H9 (cell line): ENCODE measurements at regions not wholly inside any gene's neighbourhood (a gene's known extent, or its start where the extent isn't known, plus 50 kb on each side); places are given as distances from the start of the nearest gene placed in this dataset.

Experiments used
- DNase-seq: peaks from one replicate; pipeline ENCODE4 v3.0.0-alpha.2; 2017
- H2AFZ ChIP-seq: one replicate; pipeline ENCODE4 v1.6.1; 2013; ENCODE audit warnings: mild to moderate bottlenecking, low read length, control low read depth, moderate library complexity
- H2AK5ac ChIP-seq: 2 replicates; pipeline ENCODE4 v1.6.1; 2013; ENCODE audit warnings: low read length, control low read depth, mixed read lengths; ENCODE audit not compliant: insufficient read length
- H2BK120ac ChIP-seq: one replicate; pipeline ENCODE4 v1.6.1; 2013; ENCODE audit warnings: low read depth, mild to moderate bottlenecking, low read length, control low read depth, inconsistent platforms; ENCODE audit not compliant: poor library complexity, severe bottlenecking
- H2BK12ac ChIP-seq: 2 replicates; pipeline ENCODE4 v1.6.1; 2013; ENCODE audit warnings: low read length, control low read depth, mixed read lengths, low read depth; ENCODE audit not compliant: insufficient read length
- H2BK15ac ChIP-seq: 2 replicates; pipeline ENCODE4 v1.6.1; 2013; ENCODE audit warnings: low read depth, low read length, control low read depth
- H2BK20ac ChIP-seq: one replicate; pipeline ENCODE4 v1.6.1; 2013; ENCODE audit warnings: low read depth, mild to moderate bottlenecking, low read length, control low read depth, inconsistent platforms; ENCODE audit not compliant: poor library complexity, severe bottlenecking
- H2BK5ac ChIP-seq: 2 replicates; pipeline ENCODE4 v1.6.1; 2013; ENCODE audit warnings: low read length, control low read depth, mixed read lengths; ENCODE audit not compliant: insufficient read length
- H3K14ac ChIP-seq: 2 replicates; pipeline ENCODE4 v1.6.1; 2013; ENCODE audit warnings: low read length, control low read depth; ENCODE audit not compliant: insufficient read depth
- H3K18ac ChIP-seq: 2 replicates; pipeline ENCODE4 v1.6.1; 2013; ENCODE audit warnings: low read depth, mild to moderate bottlenecking, mixed read lengths, low read length, control low read depth; ENCODE audit not compliant: insufficient read length
- H3K23ac ChIP-seq: 2 replicates; pipeline ENCODE4 v1.6.1; 2013; ENCODE audit warnings: low read length, control low read depth, mixed read lengths, low read depth; ENCODE audit not compliant: insufficient read length
- H3K23me2 ChIP-seq: 2 replicates; pipeline ENCODE4 v1.6.1; 2013; ENCODE audit warnings: low read depth, mild to moderate bottlenecking, mixed read lengths, low read length, control low read depth; ENCODE audit not compliant: insufficient read length, poor library complexity, severe bottlenecking
- H3K27ac ChIP-seq: 2 replicates; pipeline ENCODE4 v1.5.1; 2013; ENCODE audit warnings: low read length, control low read depth, mixed read lengths, low read depth; ENCODE audit not compliant: insufficient read length
- H3K27me3 ChIP-seq: 2 replicates; pipeline ENCODE4 v1.6.1; 2013; ENCODE audit warnings: low read length, control low read depth, inconsistent platforms; ENCODE audit not compliant: insufficient read depth
- H3K4ac ChIP-seq: 2 replicates; pipeline ENCODE4 v1.6.1; 2013; ENCODE audit warnings: low read depth, mild to moderate bottlenecking, control low read depth, inconsistent platforms, low read length, moderate library complexity
- H3K4me1 ChIP-seq: 2 replicates; pipeline ENCODE4 v1.6.1; 2013; ENCODE audit warnings: low read length, control low read depth, inconsistent platforms; ENCODE audit not compliant: insufficient read depth
- H3K4me2 ChIP-seq: 2 replicates; pipeline ENCODE4 v1.6.1; 2013; ENCODE audit warnings: low read length, control low read depth, mixed read lengths; ENCODE audit not compliant: insufficient read length, insufficient read depth
- H3K56ac ChIP-seq: 2 replicates; pipeline ENCODE4 v1.6.1; 2013; ENCODE audit warnings: low read depth, mild to moderate bottlenecking, mixed read lengths, low read length, control low read depth; ENCODE audit not compliant: insufficient read length
- H3K79me1 ChIP-seq: 2 replicates; pipeline ENCODE4 v1.6.1; 2013; ENCODE audit warnings: low read depth, mild to moderate bottlenecking, moderate library complexity, low read length, control low read depth, inconsistent platforms; ENCODE audit not compliant: insufficient read depth, poor library complexity, severe bottlenecking
- H3K79me2 ChIP-seq: 2 replicates; pipeline ENCODE4 v1.6.1; 2013; ENCODE audit warnings: low read length, control low read depth, inconsistent platforms; ENCODE audit not compliant: insufficient read depth
- H3K9ac ChIP-seq: 2 replicates; pipeline ENCODE4 v1.6.1; 2013; ENCODE audit warnings: low read length, control low read depth, mixed read lengths; ENCODE audit not compliant: insufficient read length; ENCODE audit errors: extremely low read depth
- H3K9me3 ChIP-seq: one replicate; pipeline ENCODE4 v1.6.1; 2013; ENCODE audit warnings: low read depth, low read length, inconsistent platforms; ENCODE audit not compliant: control insufficient read depth
- H3T11ph ChIP-seq: one replicate; pipeline ENCODE4 v1.6.1; 2013; ENCODE audit warnings: mild to moderate bottlenecking, low read length, control low read depth, inconsistent platforms
- H4K20me1 ChIP-seq: one replicate; pipeline ENCODE4 v1.6.1; 2013; ENCODE audit not compliant: control insufficient read depth, insufficient read length, insufficient read depth
- H4K5ac ChIP-seq: 2 replicates; pipeline ENCODE4 v1.6.1; 2013; ENCODE audit warnings: low read depth, mild to moderate bottlenecking, mixed read lengths, low read length, control low read depth; ENCODE audit not compliant: insufficient read length
- H4K8ac ChIP-seq: replicated peaks from 2 replicates; pipeline ENCODE4 v1.6.1; 2013; ENCODE audit warnings: low read length, control low read depth, mixed read lengths, low read depth; ENCODE audit not compliant: insufficient read length
- H4K91ac ChIP-seq: 2 replicates; pipeline ENCODE4 v1.6.1; 2013; ENCODE audit warnings: low read depth, mild to moderate bottlenecking, moderate library complexity, mixed read lengths, low read length, control low read depth; ENCODE audit not compliant: insufficient read length
- H3K27ac Mint-ChIP-seq, 3 experiments: 2 replicates in 2 of 3; 3 replicates in 1 of 3; pipeline ENCODE4 v1.8.0; 2020 to 2021; ENCODE audit warnings: mixed read lengths in 3 of 3, mild to moderate bottlenecking in 1 of 3, moderate library complexity in 1 of 3
- H3K27me3 Mint-ChIP-seq: 2 replicates; pipeline ENCODE4 v1.8.0; 2021; ENCODE audit warnings: low read depth, mild to moderate bottlenecking, moderate library complexity, mixed read lengths
- H3K36me3 Mint-ChIP-seq, 3 experiments: 2 replicates in 2 of 3; 3 replicates in 1 of 3; pipeline ENCODE4 v1.8.0; 2020 to 2021; ENCODE audit warnings: low read depth in 3 of 3, mixed read lengths in 3 of 3; ENCODE audit not compliant: insufficient read depth in 1 of 3
- H3K4me1 Mint-ChIP-seq, 2 experiments: 2 replicates each; pipeline ENCODE4 v1.8.0; 2020; ENCODE audit warnings: mixed read lengths in 2 of 2
- H3K4me3 Mint-ChIP-seq, 2 experiments: 2 replicates in 1 of 2; 3 replicates in 1 of 2; pipeline ENCODE4 v1.8.0; 2020 to 2021; ENCODE audit warnings: mild to moderate bottlenecking in 2 of 2, mixed read lengths in 2 of 2, moderate library complexity in 1 of 2
- H3K9me3 Mint-ChIP-seq, 2 experiments: 2 replicates in 1 of 2; 3 replicates in 1 of 2; pipeline ENCODE4 v1.8.0; 2020; ENCODE audit warnings: mild to moderate bottlenecking in 2 of 2, mixed read lengths in 2 of 2, moderate library complexity in 1 of 2
- WGBS: extraction: QIAGEN DNeasy Blood & Tissue Kit; methylation state at CpG from one replicate; pipeline ENCODE4 v1.1.7; 2013; ENCODE audit warnings: missing lambda C conversion rate, low lambda C conversion rate, mixed read lengths; ENCODE audit not compliant: insufficient read length; ENCODE audit errors: extremely low coverage; 5-methylcytosine and 5-hydroxymethylcytosine counted together
- TF ChIP-seq, protein P1 (sequence below): fragments of 200-600 bp; sonication (generic); conservative IDR thresholded peaks from 3 replicates; pipeline ENCODE4 v1.8.0; 2021; ENCODE audit warnings: antibody characterized with exemption, mild to moderate bottlenecking

DNA sequence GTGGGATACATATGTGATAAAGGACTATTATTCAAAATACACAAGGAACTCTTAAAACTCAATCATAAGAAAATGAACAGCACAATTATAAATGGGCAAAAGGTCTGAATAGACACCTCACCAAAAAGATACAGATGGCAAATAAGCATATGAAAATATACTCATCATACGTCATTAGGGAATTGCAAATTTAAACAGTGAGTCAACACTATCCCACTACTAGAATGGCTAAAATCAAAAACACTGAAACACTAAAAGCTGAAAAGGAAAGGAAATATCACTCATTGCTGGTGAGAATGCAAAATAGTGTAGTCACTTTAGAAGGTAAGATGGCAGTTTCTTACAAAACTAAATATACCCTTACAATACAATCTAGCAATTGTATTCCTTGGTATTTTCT lies 597.0 kb upstream of the PABPC4L start:
- Mint-ChIP-seq H3K4me3 (no peak overlapping the region), H3K36me3 (peaks cover 0 to 8% (median 3%) of the 10 kb centered on the region in 3 experiments; a peak in 2 of 7 replicates), H3K9me3 (peaks cover 9 to 10% of the 10 kb centered on the region in 2 experiments; a peak in 4 of 5 replicates), H3K27ac (no peak overlapping the region), H3K4me1 (no peaks in the 10 kb centered on the region), H3K27me3 (no peaks in the 10 kb centered on the region)
- no peak overlapping the region for H2BK12ac ChIP-seq
- H3T11ph ChIP-seq: no peak overlapping the region
- no peak overlapping the region for H4K8ac ChIP-seq
- H3K4me2 ChIP-seq: no peak overlapping the region
- H3K9ac ChIP-seq: no peak overlapping the region
- H3K14ac ChIP-seq: no peak overlapping the region
- no peak overlapping the region for H4K91ac ChIP-seq
- TF ChIP-seq, protein P1, sequence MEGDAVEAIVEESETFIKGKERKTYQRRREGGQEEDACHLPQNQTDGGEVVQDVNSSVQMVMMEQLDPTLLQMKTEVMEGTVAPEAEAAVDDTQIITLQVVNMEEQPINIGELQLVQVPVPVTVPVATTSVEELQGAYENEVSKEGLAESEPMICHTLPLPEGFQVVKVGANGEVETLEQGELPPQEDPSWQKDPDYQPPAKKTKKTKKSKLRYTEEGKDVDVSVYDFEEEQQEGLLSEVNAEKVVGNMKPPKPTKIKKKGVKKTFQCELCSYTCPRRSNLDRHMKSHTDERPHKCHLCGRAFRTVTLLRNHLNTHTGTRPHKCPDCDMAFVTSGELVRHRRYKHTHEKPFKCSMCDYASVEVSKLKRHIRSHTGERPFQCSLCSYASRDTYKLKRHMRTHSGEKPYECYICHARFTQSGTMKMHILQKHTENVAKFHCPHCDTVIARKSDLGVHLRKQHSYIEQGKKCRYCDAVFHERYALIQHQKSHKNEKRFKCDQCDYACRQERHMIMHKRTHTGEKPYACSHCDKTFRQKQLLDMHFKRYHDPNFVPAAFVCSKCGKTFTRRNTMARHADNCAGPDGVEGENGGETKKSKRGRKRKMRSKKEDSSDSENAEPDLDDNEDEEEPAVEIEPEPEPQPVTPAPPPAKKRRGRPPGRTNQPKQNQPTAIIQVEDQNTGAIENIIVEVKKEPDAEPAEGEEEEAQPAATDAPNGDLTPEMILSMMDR: no peak
- H4K20me1 ChIP-seq: no peaks in the 10 kb centered on the region
- no peak overlapping the region for H3K23ac ChIP-seq
- H2BK20ac ChIP-seq: no peak overlapping the region
- no peaks in the 10 kb centered on the region for H3K27me3 ChIP-seq
- H3K56ac ChIP-seq: no peak overlapping the region
- no peak for DNase-seq
- no peaks in the 10 kb centered on the region for H3K79me1 ChIP-seq
- H3K18ac ChIP-seq: no peak overlapping the region
- H2BK120ac ChIP-seq: no peak overlapping the region
- no peaks in the 10 kb centered on the region for H3K79me2 ChIP-seq
- H2AFZ ChIP-seq: no peak overlapping the region
- no peak overlapping the region for H2BK5ac ChIP-seq
- no peak overlapping the region for H2BK15ac ChIP-seq
- H2AK5ac ChIP-seq: no peak overlapping the region
- no peak overlapping the region for H4K5ac ChIP-seq
- no CpG with 5 or more reads among the region's 1 CpG for whole genome bisulfite sequencing
- H3K23me2 ChIP-seq: no peaks in the 10 kb centered on the region
- no peak overlapping the region for H3K27ac ChIP-seq
- no peaks in the 10 kb centered on the region for H3K4me1 ChIP-seq
- no peaks in the 10 kb centered on the region for H3K9me3 ChIP-seq
- H3K4ac ChIP-seq: no peak overlapping the region
